CD4-positive, alpha-beta T cell treated with Interferon gamma for 1 hour (primary cell): ENCODE measurements at regions not wholly inside any gene's neighbourhood (a gene's known extent, or its start where the extent isn't known, plus 50 kb on each side); places are given as distances from the start of the nearest gene placed in this dataset.

Source experiments
- DNase-seq: peaks from one replicate; pipeline ENCODE4 v3.0.0-alpha.2; 2020

DNA sequence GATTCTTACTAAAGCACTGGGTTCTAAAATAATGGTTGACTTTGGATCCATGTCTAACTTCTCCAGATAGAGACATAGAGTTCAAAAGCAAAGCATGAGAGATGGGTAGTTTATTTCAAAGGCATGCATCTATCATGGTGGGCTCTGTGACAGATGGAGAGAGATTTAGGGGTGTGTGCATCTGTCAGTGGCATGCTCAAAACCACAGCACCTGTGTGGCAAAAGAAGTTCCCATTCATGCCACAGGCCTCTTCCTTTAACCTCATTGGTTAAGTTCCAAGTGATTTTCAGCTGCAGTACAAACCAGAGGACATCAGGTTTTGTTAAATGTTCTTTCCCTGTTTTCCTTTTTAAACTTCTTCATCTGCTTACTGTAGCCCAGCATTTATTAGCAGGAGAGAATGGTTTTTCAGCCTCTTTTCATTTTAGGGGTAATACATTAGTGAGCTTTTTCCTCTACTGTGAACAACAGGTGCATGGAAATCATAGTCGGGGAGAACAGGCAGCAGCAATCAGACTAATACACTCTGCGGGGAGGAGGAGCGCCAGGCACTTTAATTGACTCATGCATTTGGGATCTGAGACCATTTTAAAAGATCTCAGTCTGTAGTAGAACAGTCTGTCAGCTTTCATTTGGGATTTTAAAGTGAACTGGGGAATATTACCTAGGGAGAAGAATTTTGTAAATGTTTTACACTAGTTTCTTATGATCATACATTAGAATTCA lies 52.4 kb upstream of the UPP2 start:
- no peak for DNase-seq

DNA sequence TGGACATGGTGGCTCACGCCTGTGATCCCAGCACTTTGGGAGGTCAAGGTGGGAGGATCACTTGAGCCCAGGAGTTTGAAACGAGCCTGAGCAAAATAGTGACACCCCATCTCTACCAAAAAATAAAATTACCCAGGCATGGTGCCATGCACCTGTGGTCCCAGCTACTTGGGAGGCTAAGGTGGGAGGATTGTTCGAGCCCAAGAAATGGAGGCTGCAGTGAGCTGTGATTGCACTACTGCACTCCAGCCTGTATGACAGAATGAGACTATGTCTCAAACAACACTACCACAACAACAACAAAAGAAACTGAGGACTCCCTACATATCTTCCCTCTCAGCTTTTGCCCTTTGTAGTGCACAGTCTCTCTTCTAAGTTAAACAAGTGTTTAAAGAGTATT lies 53.3 kb upstream of the UPP2 start:
- DNase-seq: no peak

DNA sequence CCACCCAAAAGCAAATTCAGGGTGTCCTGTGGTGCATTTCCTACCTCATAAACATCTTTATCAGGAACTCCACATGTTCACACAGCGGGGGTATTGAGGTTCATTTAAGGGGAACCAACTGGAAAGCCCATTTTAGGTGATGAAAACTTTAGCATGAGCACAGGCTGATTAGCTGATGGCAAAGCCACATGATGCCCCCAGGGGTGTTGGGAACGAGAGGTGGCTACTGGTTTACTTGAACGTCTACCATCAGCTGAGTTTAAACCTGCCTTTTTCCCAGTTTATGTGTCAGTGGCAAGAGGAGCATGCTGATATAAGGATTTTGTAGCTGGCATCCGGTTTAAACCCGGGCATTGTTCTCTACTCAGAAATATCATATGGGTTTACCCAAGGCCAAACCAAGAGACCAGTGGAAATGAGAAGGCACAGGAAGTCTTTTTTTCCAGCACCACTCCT lies 54.5 kb upstream of the UPP2 start:
- DNase-seq: no peak

DNA sequence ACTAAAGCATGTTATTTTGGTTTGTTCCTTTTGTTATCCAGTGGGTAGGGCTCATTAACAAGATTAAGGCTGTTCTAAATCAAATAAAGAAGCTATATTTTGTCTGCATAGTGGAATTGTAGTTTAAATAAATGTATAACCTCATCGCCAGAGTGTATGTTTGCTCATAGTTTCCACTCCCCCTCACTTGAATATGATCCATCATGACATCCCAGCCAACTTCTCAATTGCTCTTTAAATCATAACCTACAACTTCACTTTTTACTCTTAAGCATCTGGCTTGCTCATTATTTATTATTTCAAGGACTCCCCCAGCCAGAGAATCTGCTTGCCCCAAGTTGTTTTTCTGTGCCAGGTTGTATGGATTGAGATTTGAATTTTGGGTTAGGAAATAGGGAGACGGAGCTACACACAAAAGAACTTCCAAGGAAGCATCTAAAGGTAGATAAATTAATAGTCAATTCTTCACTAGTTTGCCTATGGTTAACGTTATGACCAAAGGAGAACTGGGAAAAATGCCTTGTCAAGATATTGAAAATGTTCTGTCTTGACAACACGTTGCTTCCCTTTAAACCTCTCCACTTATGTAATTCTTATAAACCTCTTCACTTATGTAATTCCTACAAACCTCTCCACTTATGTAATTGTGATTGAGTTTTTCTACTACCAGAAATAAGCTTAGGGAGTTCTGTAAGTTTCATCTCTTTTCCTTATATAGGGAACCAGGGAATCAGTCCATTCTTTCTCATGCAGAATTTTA lies 55.4 kb upstream of the UPP2 start:
- no peak for DNase-seq

DNA sequence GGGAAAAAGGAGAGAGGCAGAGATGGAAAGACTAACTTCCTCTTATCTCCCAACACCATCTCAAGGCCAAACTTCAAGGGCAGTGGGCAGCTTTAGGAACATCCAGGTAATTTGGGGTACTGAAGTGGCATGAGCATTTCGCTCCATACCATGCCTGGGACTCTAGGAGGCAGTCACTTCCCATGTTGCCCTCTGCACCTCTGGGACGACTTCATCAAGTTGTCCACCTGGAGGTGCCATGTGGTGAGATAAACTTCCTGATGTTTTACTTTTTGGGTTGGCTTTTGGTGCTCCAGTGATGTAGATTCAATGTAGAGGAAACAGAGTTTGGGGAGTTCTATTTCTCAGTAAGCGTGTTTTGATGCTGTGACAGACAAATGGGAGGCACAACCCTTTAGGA lies 56.3 kb upstream of the UPP2 start:
- DNase-seq: no peak

DNA sequence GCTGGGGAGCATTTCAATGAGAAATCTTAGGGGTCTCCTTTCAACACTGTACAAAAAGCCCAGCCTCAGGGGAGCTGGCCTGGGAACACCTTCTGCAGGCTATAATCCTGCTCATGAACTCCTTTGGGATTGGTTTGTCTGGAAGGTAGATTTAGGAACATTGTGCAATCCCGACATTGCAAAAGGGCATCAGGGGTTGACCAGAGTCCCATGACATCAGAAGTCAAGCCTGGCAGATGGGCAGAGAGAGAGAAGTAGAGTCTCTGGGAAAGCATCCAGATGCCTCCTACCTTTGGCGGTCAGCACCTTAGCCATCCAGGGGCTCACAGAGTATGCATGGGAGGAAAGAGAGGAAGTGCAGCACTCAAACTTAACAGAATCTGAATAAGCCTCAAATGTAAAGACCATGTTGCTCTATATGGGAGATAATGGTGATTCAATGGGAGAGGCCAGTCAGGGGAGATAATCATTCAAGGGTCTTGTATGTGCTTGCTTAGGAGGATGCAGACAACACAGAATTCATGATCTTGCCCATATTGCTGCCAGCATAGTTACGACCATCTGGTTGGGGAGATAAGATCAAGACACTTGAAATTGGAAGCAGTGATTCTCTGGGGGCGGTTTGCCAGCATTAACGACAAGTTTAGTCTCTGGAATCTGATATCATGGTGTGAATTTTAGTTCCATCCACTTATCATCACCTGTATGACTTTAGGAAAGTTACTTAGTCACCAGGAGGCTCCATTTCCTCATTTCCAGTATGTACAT lies 58.3 kb upstream of the UPP2 start:
- no peak for DNase-seq

DNA sequence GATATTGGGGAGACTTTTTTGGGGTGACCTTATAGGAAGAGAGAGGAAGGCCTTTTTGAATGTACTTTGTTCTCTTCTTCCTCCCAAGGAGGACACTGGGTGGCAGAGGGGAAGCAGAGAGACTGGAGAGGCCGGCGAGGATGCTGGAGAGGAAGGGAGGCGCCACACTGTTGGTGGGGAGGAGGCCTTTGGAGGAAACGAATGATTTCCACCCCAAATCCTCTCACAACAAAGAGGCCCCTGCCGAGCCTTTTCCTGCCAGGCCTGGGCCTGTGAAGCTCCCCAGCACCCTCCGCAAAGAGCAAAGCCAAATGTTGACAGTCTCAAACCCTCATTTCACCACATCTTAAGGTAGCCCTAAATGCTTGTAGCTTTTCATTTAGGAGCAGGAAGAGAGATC lies 59.0 kb upstream of the UPP2 start:
- DNase-seq: no peak

DNA sequence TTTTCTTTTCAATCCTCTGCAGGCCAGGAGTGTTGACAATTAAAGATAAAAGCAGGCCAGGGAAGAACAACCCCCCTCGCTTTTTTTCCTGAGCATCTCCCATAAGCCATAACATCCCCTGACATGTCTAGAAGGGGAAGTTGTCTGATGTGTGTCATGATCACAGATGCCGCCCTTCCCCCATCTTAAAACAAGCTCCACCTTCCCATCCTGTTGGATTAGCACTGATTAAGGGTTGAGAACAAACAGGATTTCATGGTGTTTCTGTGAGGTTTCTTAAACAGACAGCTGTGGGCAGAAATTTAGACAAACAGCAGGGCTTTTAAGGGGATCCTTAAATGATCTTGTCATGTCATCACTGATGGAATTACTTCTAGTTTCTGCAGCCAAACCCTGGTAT lies 59.4 kb upstream of the UPP2 start:
- no peak for DNase-seq

DNA sequence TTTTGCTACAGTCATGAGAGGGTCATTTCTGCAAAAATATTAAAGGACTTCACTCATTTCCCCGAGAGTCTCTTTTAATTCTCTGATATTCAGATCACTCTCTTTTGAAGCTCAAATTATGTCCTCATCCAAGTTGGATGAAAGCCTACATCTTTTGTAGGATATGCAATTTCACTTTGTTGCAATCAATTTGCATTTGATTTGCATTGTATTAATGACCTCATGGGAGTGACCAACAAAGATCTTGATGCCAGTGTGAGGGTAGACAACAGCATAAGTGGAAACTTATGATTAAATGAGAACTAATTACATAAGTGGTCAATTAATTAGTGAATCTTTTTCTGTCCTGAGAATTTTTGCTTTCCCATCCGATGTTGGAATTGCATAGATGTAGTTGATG lies 60.3 kb upstream of the UPP2 start:
- DNase-seq: no peak

DNA sequence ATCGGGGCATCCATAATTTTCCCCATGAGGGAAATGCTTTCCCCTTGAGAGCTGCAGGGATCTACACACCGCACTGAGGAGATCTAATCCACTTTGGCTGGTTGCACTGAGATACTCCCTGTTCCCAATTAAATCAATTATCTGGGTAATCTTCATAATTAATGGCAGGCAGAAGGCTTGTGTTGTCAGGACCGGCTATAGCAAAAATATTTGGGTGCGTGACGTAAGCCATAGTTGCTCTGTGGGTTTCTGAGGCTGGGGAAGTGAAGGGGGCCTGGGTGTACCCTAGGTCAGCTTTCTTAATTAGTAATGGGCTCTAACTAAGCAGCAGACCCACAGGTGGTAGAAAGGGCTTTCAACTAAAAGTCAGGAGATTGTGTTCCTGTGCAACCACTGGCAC lies 62.8 kb upstream of the UPP2 start:
- DNase-seq: no peak

DNA sequence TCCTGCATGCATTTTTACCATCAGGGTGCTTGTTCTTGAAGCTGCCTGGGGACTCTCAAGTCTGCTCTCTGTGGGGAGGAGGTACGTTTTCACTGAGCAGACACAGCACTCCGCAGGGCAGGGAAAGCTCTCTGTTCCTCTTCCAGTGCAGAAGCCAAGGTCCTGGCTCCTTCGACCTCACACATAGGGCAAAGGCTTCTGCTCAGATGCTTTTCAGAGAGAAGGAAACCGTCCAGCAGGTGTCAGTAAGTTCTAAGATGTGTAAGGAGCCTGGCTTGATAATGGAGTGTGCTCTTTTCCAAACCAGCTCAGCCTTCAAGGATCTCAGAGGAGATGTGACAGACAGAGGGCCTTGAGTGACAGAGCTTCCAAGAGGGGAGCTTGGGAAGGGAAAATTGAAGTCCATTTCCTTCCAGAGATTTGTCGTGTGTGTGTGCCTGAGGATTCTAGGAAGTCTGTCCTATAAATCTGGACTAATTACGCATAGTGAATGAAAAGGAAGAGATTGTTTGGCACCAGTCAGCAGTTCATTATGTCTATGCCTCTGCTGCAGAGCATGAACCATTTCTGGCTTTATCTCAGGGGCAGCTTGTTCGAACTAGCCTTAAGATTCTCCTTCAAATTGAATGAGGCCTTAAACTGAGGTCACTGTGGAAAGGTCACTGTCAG lies 67.3 kb upstream of the UPP2 start:
- peak; percentile 22 for DNase-seq

DNA sequence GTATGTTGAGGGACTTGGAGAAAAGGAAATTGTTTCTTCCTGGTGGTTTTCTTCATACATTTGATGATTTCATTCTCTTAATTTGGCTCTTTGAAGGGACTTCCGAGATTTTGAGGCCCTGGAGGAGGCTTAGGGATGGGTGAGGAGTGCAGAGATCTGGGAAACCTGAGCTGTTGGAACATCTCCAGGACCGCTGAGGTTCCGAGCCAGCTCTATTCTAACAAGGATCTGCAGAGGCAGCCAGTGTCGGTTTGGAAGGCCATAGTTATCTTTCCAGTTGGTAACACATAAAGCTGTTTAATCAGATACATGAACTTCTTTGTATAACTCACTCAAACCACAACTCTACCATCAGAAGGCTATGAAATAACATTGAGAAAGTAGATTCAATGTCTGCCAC lies 70.3 kb upstream of the UPP2 start:
- no peak for DNase-seq

DNA sequence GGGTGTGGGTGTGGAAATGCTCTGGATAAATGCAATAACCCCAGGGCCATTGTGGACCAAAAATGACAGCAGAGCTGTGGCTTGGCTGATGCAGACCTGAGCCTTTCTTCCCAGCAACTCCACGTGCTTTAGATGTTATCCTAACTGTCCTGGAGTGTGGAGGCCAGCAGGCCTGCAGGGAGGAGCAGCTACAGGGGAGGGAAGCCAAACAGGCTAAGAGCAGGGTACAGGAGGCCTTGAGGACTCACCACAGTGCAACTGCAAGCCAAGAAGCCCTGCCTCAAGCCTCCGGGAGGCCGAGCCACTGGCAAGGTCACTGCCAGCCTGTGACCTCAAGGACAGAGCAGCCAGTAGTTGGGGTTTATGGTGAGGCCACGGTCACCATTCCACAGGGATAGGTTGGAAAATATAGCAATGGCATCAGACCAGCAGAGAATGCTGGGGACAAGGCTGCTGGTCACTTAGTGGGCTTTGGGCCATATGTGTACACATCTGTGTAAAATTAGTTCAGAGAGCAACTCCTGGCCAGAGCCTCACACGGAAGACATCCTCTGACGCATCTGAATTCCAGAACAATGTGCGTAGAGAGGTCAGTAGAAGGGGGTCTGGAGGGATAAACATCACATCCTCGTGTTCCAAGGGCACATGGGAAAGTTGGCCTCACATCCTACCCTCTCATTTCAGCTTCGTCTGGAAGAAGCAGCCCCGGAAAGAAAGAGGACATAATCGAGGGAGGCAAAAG lies 76.2 kb upstream of the UPP2 start:
- no peak for DNase-seq

DNA sequence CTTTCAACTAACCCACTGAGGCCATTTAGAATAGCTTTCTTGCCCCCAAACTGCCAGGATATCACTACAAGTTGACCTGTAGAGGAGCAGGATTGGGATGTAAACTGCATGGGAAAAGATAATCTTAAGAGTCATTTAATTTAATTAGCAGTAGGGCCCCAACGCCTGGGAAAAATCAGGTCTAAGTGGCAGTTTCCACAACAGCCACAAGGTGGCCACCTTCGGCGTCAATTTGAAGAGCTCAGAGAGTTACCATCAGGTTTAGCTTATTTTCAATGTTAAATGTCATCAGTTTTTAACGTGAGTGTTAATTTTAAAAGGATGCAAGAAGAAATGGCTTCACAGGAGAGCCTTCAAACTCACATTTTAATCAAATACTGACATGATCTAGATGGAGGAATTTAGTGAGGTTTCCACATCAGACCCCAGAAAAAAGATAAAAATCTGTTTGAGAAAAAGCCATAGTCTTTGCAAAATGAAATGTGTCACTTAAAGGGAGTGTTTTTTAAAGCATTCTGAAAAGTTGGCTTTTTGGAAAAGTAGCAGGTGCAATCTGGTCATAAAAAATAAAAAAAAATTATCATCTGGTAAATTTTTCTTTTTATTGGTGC lies 77.3 kb upstream of the UPP2 start:
- DNase-seq: peak; percentile 18

DNA sequence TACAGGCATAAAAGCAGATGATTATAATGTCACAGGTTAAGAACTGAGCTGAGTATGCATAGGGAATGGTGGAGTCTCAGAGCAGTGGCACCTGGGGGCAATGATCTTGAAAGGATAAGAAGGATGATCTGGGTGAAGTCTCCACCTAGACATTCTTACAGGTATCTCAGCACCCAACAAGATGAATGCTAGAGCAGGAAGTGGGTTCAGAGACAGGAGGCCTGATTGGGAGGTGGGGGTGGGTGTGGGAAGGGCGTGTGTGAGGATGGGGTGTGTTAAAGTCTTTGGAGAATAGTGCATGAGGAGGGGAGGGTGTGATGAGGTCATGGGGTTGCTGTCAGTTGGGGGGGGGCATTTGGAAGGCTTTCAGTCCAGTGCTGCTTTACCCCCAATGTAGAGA lies 78.8 kb upstream of the UPP2 start:
- no peak for DNase-seq

DNA sequence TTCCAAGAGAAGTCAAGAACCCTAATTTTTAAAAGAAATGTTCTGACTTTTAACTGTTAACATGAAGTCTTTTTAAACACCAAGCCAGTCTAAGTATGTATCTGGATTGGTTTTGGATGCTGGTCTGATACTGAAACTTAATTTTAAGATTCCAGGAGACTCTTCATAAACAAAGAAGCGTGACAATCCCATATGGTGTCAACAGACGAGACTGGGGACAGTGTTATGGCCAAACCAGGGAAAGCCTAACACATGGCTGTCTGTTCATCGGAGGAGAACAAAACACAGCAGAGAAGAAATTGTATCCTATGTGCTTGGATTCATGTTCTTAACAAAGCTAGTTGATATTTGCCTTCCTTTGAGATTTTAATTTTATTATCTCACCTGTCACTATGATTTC lies 80.5 kb upstream of the UPP2 start:
- DNase-seq: no peak

DNA sequence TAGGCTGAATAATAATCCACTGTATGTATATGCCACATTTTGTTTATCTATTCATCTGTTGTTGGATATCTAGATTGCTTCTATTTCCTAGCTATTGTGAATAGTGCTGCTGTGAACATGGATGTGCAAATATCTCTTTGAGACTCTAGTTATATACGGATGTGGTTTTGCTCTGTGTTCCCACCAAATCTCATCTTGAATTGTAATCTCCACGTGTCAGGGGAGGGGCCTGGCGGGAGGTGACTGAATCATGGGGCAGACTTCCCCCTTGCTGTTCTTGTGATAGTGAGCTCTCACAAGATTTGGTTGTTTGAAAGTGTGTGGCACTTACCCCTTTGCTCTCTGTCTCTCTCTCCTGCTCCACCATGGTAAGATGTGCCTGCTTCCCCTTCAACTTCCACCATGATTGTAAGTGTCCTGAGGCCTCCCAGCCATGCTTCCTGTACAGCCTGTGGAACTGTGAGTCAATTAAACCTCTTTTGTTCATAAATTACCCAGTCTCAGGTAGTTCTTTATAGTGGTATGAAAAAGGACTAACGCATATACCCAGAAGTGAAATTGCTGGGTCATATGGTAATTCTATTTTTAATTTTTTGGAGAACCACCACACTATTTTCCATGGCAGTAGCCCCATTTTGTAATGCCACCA lies 86.1 kb upstream of the UPP2 start:
- DNase-seq: no peak

DNA sequence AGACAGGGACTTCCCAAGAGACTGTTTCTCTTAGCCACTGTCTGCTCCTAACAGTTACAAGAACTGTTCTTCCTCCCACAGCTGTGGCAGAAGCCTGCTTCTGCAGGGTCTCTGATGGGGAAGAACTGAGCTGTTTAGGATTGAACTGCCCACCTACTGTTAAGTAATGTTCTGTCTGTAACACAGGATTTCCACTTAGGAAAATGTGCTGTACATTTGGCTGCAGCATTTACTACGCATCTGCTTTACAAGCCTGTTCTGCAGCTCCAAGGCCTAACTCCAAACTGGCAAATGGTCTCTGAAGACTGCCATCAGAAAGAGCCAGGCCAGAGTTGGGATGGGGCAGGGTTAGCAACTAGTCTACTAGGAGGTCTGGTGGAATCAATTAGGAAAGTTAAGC lies 87.8 kb upstream of the UPP2 start:
- no peak for DNase-seq

DNA sequence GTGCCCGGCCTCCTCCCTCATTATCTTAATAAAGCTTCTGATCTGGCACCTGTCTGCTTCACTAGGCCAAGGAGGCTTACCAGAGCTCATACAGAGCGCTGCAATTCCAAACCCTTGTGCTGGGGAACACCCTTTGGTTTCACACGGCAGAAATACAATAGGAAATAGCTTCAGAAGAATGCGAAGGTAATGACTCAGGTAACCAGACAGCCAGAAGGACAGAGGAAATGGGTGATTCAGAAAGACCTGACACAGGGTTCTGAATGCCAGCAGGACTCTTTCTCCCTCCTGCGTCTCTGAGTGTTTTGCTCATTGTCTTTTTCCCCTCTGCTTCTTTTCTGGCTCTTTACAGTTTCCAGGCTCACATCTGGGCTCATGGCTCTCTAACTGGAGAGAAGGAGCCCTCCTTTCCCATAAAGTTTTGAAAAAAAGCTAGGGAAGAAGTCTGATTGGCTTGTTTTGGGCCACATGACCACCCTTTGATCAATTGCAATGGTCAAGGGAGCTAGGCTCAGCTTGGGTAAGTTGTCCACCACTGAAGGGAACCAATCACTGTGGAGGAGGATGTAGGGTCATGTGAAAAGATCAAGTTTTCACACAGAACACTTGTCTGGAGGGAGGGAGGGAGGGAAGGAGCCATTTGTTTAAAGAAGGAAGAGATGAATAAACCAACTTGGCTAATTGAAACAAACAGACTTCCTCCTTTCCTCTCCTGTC lies 90.5 kb upstream of the UPP2 start:
- no peak for DNase-seq

DNA sequence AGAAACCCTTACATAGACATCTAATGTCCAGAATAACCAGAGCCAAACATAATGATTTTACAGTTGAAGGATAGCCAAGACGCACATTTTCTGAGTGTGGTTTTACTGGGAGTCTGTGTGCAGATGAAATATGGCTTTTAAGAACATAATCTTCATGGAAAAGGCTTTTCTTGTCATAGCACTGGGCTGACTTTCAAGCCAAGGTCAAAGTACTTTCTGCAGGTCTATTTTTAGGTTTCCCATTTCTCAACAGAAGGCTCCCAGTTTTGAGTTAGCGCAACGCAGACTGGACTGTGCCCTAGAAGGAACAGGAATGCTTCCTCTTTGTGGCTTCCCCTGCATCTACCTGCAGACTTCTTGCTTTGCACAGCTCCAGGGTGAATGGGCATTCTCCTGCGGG lies 92.3 kb upstream of the UPP2 start:
- no peak for DNase-seq
